GM12891 (cell line): ENCODE measurements at regions not wholly inside any gene's neighbourhood (a gene's known extent, or its start where the extent isn't known, plus 50 kb on each side); places are given as distances from the start of the nearest gene placed in this dataset.

Source experiments
- POLR2A ChIP-seq: IDR thresholded peaks from 2 replicates; pipeline ENCODE4 v1.6.1; 2011; ENCODE audit warnings: low read depth, low read length, control low read depth
- POLR2AphosphoS5 ChIP-seq: IDR thresholded peaks from 2 replicates; pipeline ENCODE4 v1.6.1; 2011; ENCODE audit warnings: low read depth, low read length, control low read depth

- TF ChIP-seq POLR2AphosphoS5 (no peak), POLR2A (no peak)
Measured at GRCh38 chr3:36166477-36166876, 213.8 kb upstream of the STAC start.
